ENCODE measurements at regions not wholly inside any gene's neighbourhood (a gene's known extent, or its start where the extent isn't known, plus 50 kb on each side); places are given as distances from the start of the nearest gene placed in this dataset.

- Histone ChIP-seq H3K27ac (no peak overlapping the region), H3K4me1 (no peaks in the 10 kb centered on the region), H3K4me3 (replicated peaks in 1 of 3) (no peak overlapping the region), H3K36me3 (no peaks in the 10 kb centered on the region), H3K9me3 (no peaks in the 10 kb centered on the region), H3K27me3 (no peaks in the 10 kb centered on the region)
- DNase-seq: no peak
- intact Hi-C loops (cut with DNase I): no loop called here
- 97 to 98% methylated on average over 1 of the region's 1 CpG for WGBS, 2 donors
- no peak for TF ChIP-seq POLR2A (IDR thresholded peaks at IDR 0.05)
- TF ChIP-seq, protein P1, sequence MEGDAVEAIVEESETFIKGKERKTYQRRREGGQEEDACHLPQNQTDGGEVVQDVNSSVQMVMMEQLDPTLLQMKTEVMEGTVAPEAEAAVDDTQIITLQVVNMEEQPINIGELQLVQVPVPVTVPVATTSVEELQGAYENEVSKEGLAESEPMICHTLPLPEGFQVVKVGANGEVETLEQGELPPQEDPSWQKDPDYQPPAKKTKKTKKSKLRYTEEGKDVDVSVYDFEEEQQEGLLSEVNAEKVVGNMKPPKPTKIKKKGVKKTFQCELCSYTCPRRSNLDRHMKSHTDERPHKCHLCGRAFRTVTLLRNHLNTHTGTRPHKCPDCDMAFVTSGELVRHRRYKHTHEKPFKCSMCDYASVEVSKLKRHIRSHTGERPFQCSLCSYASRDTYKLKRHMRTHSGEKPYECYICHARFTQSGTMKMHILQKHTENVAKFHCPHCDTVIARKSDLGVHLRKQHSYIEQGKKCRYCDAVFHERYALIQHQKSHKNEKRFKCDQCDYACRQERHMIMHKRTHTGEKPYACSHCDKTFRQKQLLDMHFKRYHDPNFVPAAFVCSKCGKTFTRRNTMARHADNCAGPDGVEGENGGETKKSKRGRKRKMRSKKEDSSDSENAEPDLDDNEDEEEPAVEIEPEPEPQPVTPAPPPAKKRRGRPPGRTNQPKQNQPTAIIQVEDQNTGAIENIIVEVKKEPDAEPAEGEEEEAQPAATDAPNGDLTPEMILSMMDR (IDR thresholded peaks at IDR 0.05): no peak
Measured at GRCh38 chr9:21569721-21570120, 87.6 kb upstream of the IFNE start.

- H3K36me3 ChIP-seq: no peaks in the 10 kb centered on the region
Measured at GRCh38 chr9:21570643-21571275, 88.6 kb upstream of the IFNE start.

DNA sequence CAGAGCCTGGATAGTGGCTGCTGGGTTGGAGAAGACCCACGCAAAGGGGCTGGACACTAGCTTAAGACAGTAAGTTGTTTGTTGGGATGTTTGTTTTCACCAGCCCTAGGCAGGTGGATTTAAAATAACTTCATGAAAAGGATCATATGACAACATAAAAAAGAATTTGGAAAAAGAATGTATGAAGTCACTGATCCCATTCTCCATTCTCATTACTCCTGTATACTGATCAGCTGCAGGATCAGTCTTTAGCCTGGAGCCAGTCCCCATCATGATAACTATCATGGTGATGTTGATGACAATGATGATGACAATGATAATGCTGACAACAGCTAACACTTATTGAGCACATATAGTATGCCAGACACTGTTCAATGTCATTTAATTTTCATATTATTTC lies 92.1 kb upstream of the IFNE start:
- Histone ChIP-seq H3K36me3 (no peaks in the 10 kb centered on the region), H3K27me3 (no peaks in the 10 kb centered on the region), H3K4me3 (replicated peaks in 1 of 3) (no peak overlapping the region), H3K27ac (no peak overlapping the region), H3K4me1 (no peaks in the 10 kb centered on the region), H3K9me3 (no peaks in the 10 kb centered on the region)
- no peak for DNase-seq
- intact Hi-C loops (cut with DNase I): no loop called here
- TF ChIP-seq, protein P1 (IDR thresholded peaks at IDR 0.05): no peak
- no peak for TF ChIP-seq POLR2A (IDR thresholded peaks at IDR 0.05)
- 94 to 96% methylated on average over 1 of the region's 1 CpG for WGBS, 2 donors

More at GRCh38 chr9:21570643-21571275, 88.6 kb upstream of the IFNE start:
- Histone ChIP-seq H3K4me3 (replicated peaks in 1 of 3) (no peak overlapping the region), H3K9me3 (no peaks in the 10 kb centered on the region), H3K27me3 (no peaks in the 10 kb centered on the region), H3K27ac (no peak overlapping the region), H3K4me1 (no peaks in the 10 kb centered on the region)
- TF ChIP-seq POLR2A (IDR thresholded peaks at IDR 0.05): no peak
- TF ChIP-seq, protein P1 (IDR thresholded peaks at IDR 0.05): no peak
- WGBS, 2 donors: 80% methylated on average over 5 of the region's 5 CpGs
- intact Hi-C loops (cut with DNase I): no loop called here
- no peak for DNase-seq

DNA sequence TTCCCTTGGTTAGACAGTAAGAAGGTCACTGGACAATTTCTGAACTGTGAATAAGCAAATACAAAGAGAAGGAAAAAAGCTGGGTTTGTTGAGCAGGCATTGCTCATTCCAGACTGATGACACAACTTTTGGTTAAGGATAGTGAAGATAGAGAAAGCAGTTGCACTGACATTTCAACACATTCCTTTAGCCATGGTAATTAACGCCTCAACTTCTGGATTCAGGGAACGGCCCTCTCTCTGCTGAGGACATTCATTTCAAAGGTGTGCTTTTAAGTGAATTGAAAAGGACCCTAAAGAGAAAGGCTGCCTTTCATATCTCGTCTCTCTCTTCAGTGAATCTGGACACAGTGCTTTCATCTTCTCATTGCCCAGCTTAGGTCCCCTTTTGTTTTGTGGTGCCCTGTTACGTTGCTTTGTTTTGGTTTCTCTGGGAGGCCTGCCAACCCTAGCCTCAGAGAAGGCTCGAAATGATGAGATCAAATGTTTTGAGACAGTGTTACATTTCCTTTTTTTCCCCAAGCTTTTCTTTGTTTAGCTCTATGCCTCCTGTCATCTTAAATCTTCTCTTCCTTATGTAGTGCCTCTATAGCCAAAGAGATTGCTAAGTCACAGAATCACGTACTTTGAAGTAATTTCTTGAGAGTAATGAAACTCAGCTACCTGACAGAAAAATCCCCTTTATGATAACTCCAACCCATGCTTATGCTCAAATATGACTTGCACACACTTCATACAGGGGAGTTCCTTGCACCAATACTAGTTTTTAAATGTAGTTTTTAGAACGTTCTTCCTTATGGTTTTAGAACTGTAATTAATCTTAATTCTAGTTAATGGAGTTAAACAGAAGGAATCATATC lies 94.4 kb upstream of the IFNE start:
- no peaks in the 10 kb centered on the region for H3K9me3 ChIP-seq
- WGBS, 2 donors: 49 to 51% methylated on average over 6 to 7 of the region's 7 CpGs

More for the DNA sequence above, 94.4 kb upstream of the IFNE start:
- no peak for TF ChIP-seq POLR2A (IDR thresholded peaks at IDR 0.05)
- TF ChIP-seq, protein P1 (IDR thresholded peaks at IDR 0.05): no peak
- Histone ChIP-seq H3K27ac (no peak overlapping the region), H3K36me3 (no peaks in the 10 kb centered on the region), H3K27me3 (no peaks in the 10 kb centered on the region), H3K4me3 (replicated peaks in 1 of 3) (no peak overlapping the region), H3K4me1 (no peaks in the 10 kb centered on the region)
- DNase-seq: peak; percentile 8 to 24
- intact Hi-C loops (cut with DNase I): no loop called here
